Tibial nerve (tissue), 4 donors: ENCODE measurements at regions not wholly inside any gene's neighbourhood (a gene's known extent, or its start where the extent isn't known, plus 50 kb on each side); places are given as distances from the start of the nearest gene placed in this dataset. TPM values are rescaled to one million over a fixed set of nuclear protein-coding genes. Genes with fewer than 3 reads are reported as not detected.

ENCODE experiments used
- DNase-seq, 2 donors: peaks; one replicate each; pipeline ENCODE4 v3.0.0-alpha.2; 2019; ENCODE audit warnings: low spot score in 2 of 2
- H3K27ac ChIP-seq, 4 donors: fragments of 200-600 bp; sonication (generic) in 3 of 4; one replicate each; pipeline ENCODE4 v1.5.1; 2017 to 2019; ENCODE audit warnings: mild to moderate bottlenecking in 1 of 4
- H3K27me3 ChIP-seq, 2 donors: fragments of 200-600 bp; sonication (generic) in 1 of 2; one replicate each; pipeline versions ENCODE4 v1.5.1 to v1.6.0; 2017 to 2019
- H3K36me3 ChIP-seq, 3 donors: fragments of 200-600 bp; sonication (generic); one replicate each; pipeline ENCODE4 v1.5.1; 2018 to 2019
- H3K4me1 ChIP-seq, 4 donors: fragments of 200-600 bp; sonication (generic) in 3 of 4; one replicate each; pipeline ENCODE4 v1.5.1; 2017 to 2019
- H3K4me3 ChIP-seq, 4 donors: fragments of 200-600 bp; sonication (generic) in 3 of 4; one replicate each; pipeline ENCODE4 v1.5.1; 2017 to 2019; ENCODE audit warnings: mild to moderate bottlenecking in 1 of 4, moderate library complexity in 1 of 4
- H3K9me3 ChIP-seq, 4 donors: fragments of 200-600 bp; sonication (generic) in 3 of 4; one replicate each; pipeline ENCODE4 v1.5.1; 2017 to 2019
- CTCF ChIP-seq, 5 experiments: fragments of 200-600 bp in 3 of 5; fragments of 450-650 bp in 2 of 5; sonication (generic) in 3 of 5; IDR thresholded peaks; one replicate each; pipeline ENCODE4 v1.5.1; 2016 to 2019; ENCODE audit warnings: antibody characterized with exemption in 5 of 5, mild to moderate bottlenecking in 3 of 5, moderate library complexity in 2 of 5
- EP300 ChIP-seq, 2 donors: sonication (generic); formaldehyde crosslinking; IDR thresholded peaks; one replicate each; pipeline ENCODE4 v1.6.1; 2017; ENCODE audit warnings: antibody characterized with exemption in 2 of 2, mild to moderate bottlenecking in 1 of 2
- POLR2A ChIP-seq, 2 donors: fragments of 450-650 bp; IDR thresholded peaks; one replicate each; pipeline ENCODE4 v1.6.1; 2017; ENCODE audit warnings: antibody characterized with exemption in 2 of 2, mild to moderate bottlenecking in 2 of 2, moderate library complexity in 2 of 2
- WGBS, 2 donors: methylation state at CpG; one replicate each; pipeline ENCODE4 v1.1.5; 2018; 5-methylcytosine and 5-hydroxymethylcytosine counted together
- small RNA-seq: library from RNA; depleted of rRNA; stranded (forward); fragments of <200 nt; gene quantifications from one replicate; pipeline ENCODE3, GENCODE V24; 2016

GRCh38 chr6:132005178-132005577 lies 54.0 kb upstream of the CCN2 start:
- Histone ChIP-seq H3K27ac (no peak overlapping the region), H3K36me3 (no peaks in the 10 kb centered on the region), H3K4me3 (no peak overlapping the region), H3K4me1 (no peaks in the 10 kb centered on the region), H3K27me3 (no peaks in the 10 kb centered on the region), H3K9me3 (peaks cover 0 to 12% (median 0%) of the 10 kb centered on the region in 4 donors)
- WGBS, 2 donors: 74 to 79% methylated on average over 2 of the region's 2 CpGs
- DNase-seq: no peak
- no peak for TF ChIP-seq EP300 (IDR thresholded peaks at IDR 0.05)
- TF ChIP-seq POLR2A (IDR thresholded peaks at IDR 0.05): no peak
- TF ChIP-seq CTCF (IDR thresholded peaks at IDR 0.05): no peak

GRCh38 chr6:132004668-132005067 lies 53.5 kb upstream of the CCN2 start:
- no peaks in the 10 kb centered on the region for H3K36me3 ChIP-seq
- DNase-seq: no peak
- no peak for TF ChIP-seq CTCF (IDR thresholded peaks at IDR 0.05)
- TF ChIP-seq POLR2A (IDR thresholded peaks at IDR 0.05): no peak
- no peak for TF ChIP-seq EP300 (IDR thresholded peaks at IDR 0.05)
- no peaks in the 10 kb centered on the region for H3K27me3 ChIP-seq
- WGBS, 2 donors: 74 to 77% methylated on average over 1 of the region's 1 CpG
- peaks cover 0 to 12% (median 0%) of the 10 kb centered on the region in 4 donors for H3K9me3 ChIP-seq
- no peak overlapping the region for H3K27ac ChIP-seq
- peaks cover 0 to under 1% (median 0%) of the 10 kb centered on the region in 4 donors for H3K4me1 ChIP-seq
- no peak overlapping the region for H3K4me3 ChIP-seq

GRCh38 chr6:132003516-132004178 lies 52.5 kb upstream of the CCN2 start:
- TF ChIP-seq POLR2A (IDR thresholded peaks at IDR 0.05): no peak
- no peak for TF ChIP-seq EP300 (IDR thresholded peaks at IDR 0.05)
- Histone ChIP-seq H3K27ac (no peak overlapping the region), H3K4me1 (peaks cover 0 to 6% (median 0%) of the 10 kb centered on the region in 4 donors), H3K4me3 (no peak overlapping the region), H3K9me3 (peaks cover 0 to 12% (median 0%) of the 10 kb centered on the region in 4 donors), H3K27me3 (no peaks in the 10 kb centered on the region), H3K36me3 (no peaks in the 10 kb centered on the region)
- DNase-seq: no peak
- 97 to 98% methylated on average over 7 of the region's 7 CpGs for WGBS, 2 donors

Small RNA genes lying in the stretch of these regions (small RNA-seq; reads per million reads assigned to genes)
- not detected for gene MIR548AJ1
